Activated CD4-positive, alpha-beta memory T cell treated with anti-CD3 and anti-CD28 coated beads, Interleukin-2, amount 10 ng/mL, durations not matched to agents 7 days and 5 days (primary cell): ENCODE measurements at regions not wholly inside any gene's neighbourhood (a gene's known extent, or its start where the extent isn't known, plus 50 kb on each side); places are given as distances from the start of the nearest gene placed in this dataset.

Experiments used
- CTCF ChIA-PET: fragments of 350-600 bp; sonication (Branson Sonifier 250); formaldehyde crosslinking; loops from one replicate; lab custom pipeline; 2021; ENCODE audit warnings: antibody characterized with exemption, inconsistent platforms; lab: Charles Lee
- POLR2A ChIA-PET: fragments of 350-600 bp; sonication (Branson Sonifier 250); formaldehyde crosslinking; loops from one replicate; lab custom pipeline; 2021; ENCODE audit warnings: antibody characterized with exemption; lab: Charles Lee
- DNase-seq: peaks from one replicate; pipeline ENCODE4 v3.0.0-alpha.2; 2020
- H3K27ac Mint-ChIP-seq: one replicate; pipeline ENCODE4 v1.8.0; 2021; ENCODE audit warnings: mild to moderate bottlenecking, mixed read lengths
- H3K27me3 Mint-ChIP-seq: one replicate; pipeline ENCODE4 v1.8.0; 2021; ENCODE audit warnings: mixed read lengths
- H3K36me3 Mint-ChIP-seq: one replicate; pipeline ENCODE4 v1.8.0; 2021; ENCODE audit warnings: low read depth, mixed read lengths
- H3K4me1 Mint-ChIP-seq: one replicate; pipeline ENCODE4 v1.8.0; 2021; ENCODE audit warnings: mixed read lengths
- H3K4me3 Mint-ChIP-seq: one replicate; pipeline ENCODE4 v1.8.0; 2021; ENCODE audit warnings: mild to moderate bottlenecking, mixed read lengths
- H3K9me3 Mint-ChIP-seq: one replicate; pipeline ENCODE4 v1.8.0; 2021; ENCODE audit warnings: mixed read lengths

GRCh38 chr5:39503155-39503554 lies 78.4 kb upstream of the DAB2 start:
- POLR2A ChIA-PET = no interaction called here
- no peak for DNase-seq
- Mint-ChIP-seq H3K27me3 (peaks cover 7% of the 10 kb centered on the region), H3K4me3 (no peak overlapping the region), H3K4me1 (no peaks in the 10 kb centered on the region), H3K27ac (no peak overlapping the region), H3K9me3 (no peaks in the 10 kb centered on the region), H3K36me3 (no peaks in the 10 kb centered on the region)
- CTCF ChIA-PET = no interaction called here

DNA sequence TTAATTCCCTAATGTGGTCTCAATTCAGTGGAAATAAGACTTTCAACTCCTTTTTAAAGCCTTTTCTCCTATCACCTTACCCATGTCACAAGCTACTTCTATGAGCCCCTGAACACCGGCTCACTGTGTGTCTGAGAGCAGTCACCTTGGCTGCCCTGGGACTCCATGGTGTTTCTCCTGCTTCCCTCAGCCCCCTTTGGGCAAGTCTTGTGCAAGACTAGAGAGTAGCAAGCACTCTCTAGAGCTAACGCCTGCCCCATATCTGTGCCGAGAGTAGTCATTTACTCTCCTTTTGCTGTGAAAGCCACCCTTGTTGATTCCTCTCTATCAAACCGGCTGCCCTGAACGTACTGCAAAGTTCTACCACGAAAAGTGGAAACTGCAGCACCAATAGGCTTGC lies 77.9 kb upstream of the DAB2 start:
- no peaks in the 10 kb centered on the region for H3K4me1 Mint-ChIP-seq
- H3K27ac Mint-ChIP-seq = no peak overlapping the region
- ChIA-PET CTCF (no interaction called here), POLR2A (no interaction called here)
- no peak for DNase-seq
- no peaks in the 10 kb centered on the region for H3K36me3 Mint-ChIP-seq
- no peak overlapping the region for H3K4me3 Mint-ChIP-seq
- H3K9me3 Mint-ChIP-seq = no peaks in the 10 kb centered on the region
- peaks cover 7% of the 10 kb centered on the region for H3K27me3 Mint-ChIP-seq

DNA sequence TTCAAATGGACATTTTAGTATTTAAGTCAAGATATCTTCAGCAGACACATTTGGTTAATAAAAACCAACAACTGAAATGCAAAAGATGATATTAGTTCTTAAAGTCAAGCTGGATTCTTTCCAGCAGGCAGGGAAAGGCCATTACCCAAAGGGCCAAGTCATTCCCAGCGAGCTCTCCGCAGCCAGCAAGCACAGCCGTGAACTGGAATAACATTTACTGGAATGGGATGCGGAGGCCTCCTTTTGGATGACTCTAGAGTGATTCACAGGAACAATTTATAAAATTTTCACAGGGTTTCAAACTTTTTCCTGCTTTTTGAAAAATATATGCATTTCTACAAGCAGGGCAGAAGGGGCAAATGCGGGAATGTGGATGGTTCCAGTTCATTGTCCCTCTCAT lies 76.6 kb upstream of the DAB2 start:
- CTCF ChIA-PET = no interaction called here
- DNase-seq = no peak
- peaks cover 7% of the 10 kb centered on the region for H3K27me3 Mint-ChIP-seq
- H3K9me3 Mint-ChIP-seq = no peaks in the 10 kb centered on the region
- no peak overlapping the region for H3K27ac Mint-ChIP-seq
- H3K4me3 Mint-ChIP-seq = no peak overlapping the region
- POLR2A ChIA-PET = no interaction called here
- no peaks in the 10 kb centered on the region for H3K4me1 Mint-ChIP-seq
- no peaks in the 10 kb centered on the region for H3K36me3 Mint-ChIP-seq

DNA sequence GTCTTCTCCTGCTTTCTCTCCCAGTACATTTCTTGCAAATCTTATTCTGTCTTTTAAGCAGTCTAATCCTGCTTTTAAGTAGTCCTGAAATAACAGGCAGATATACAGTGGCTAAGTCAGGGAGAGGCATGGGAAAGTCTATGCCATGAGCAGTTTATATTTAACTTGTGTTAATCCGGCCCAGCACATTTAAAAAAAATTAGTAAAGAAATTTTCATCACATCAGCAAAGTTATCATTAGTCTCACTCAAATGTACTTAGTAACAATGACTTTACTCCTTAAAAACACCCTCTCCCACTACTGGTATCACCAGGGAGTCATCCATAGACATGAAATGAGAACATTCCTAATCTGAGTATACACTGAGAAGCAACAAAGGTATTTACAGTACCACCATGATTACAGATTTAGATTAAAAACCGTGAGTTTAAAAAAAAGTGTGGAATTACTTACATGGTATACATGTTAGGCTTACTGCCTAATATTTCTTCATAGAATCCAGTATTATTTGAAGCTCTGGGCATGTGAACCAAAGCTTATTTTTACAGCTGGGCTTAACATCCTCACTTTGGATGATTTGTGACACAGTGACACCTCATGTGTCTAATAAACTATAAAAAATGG lies 75.9 kb upstream of the DAB2 start:
- Mint-ChIP-seq H3K9me3 (no peaks in the 10 kb centered on the region), H3K27ac (no peak overlapping the region), H3K36me3 (no peaks in the 10 kb centered on the region), H3K27me3 (peaks cover 7% of the 10 kb centered on the region), H3K4me3 (no peak overlapping the region), H3K4me1 (no peaks in the 10 kb centered on the region)
- POLR2A ChIA-PET = no interaction called here
- CTCF ChIA-PET = no interaction called here
- DNase-seq = no peak

- POLR2A ChIA-PET = no interaction called here
- CTCF ChIA-PET = no interaction called here
- Mint-ChIP-seq H3K27ac (no peak overlapping the region), H3K27me3 (peaks cover 5% of the 10 kb centered on the region), H3K9me3 (no peaks in the 10 kb centered on the region), H3K4me3 (no peak overlapping the region), H3K36me3 (no peaks in the 10 kb centered on the region), H3K4me1 (no peaks in the 10 kb centered on the region)
- no peak for DNase-seq
These were observed 73.6 kb upstream of the DAB2 start for GRCh38 chr5:39498278-39498952.

DNA sequence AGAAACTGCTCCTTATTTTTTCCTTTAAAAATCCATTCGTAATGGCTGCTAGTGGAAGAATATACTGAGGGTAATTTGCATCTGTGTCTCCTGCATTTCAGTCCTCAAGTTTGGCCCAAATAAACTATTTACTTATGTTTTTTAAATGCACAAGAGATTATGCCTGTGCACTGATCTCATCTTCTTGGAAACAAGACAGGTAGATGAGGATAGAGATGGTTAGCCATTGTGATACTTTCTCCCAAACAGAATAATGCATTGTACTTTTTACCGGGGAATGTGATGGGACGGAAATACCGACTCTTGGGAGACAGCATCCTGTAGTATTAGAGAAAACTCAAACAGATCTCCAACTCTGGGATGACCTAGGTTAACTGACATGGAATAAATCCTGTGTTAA lies 72.5 kb upstream of the DAB2 start:
- POLR2A ChIA-PET = no interaction called here
- CTCF ChIA-PET = no interaction called here

DNA sequence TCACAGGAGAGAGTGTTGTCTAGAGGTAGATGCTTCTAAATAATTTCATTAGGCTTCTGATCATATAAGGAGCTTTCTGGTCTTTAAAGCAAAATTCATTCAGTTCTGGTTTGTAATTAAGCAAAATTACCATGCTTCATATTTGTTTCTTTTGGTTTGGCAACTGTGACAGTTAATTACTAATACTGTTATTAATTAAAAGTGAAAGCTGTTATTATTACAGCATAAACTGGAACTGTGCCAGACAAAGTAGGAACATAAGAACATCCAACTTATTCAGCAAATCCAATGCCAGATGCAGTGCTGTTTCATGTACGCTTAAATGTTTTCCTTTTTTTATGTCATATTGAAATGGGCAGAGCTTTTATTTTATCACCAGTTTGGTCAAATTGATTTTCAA lies 70.4 kb upstream of the DAB2 start:
- no peak overlapping the region for H3K27ac Mint-ChIP-seq

More for the DNA sequence above, 72.5 kb upstream of the DAB2 start:
- no peak for DNase-seq
- Mint-ChIP-seq H3K4me3 (no peak overlapping the region), H3K27me3 (peaks cover 5% of the 10 kb centered on the region), H3K27ac (no peak overlapping the region), H3K4me1 (no peaks in the 10 kb centered on the region), H3K36me3 (no peaks in the 10 kb centered on the region), H3K9me3 (no peaks in the 10 kb centered on the region)

DNA sequence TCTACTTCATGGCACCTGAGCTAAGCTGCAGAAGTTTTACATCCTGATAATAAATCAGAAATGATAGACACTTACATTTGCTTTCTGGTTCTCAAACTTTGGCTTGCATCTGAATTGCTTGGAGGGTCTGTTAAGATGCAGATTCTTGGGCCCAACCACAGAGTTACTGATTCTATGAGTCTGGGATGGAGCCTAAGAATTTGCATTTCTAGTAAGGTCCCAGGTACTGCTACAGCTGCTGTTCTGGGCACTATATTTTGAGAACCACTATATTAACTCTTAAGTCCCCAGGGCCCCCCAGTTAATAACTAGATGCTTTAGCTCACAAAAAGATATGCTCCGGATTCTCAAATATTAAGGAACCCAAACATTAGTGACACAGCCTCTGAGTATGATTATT lies 69.8 kb upstream of the DAB2 start:
- no peak overlapping the region for H3K27ac Mint-ChIP-seq
- H3K4me1 Mint-ChIP-seq = no peaks in the 10 kb centered on the region
- H3K27me3 Mint-ChIP-seq = peaks cover 5% of the 10 kb centered on the region
- CTCF ChIA-PET = interaction anchor here (0.8 kb wide), 1 partner anchor 53 kb away, joined by 3 read pairs; no protein-coding TSS in a partner anchor
- no peak for DNase-seq
- peaks cover 3% of the 10 kb centered on the region for H3K9me3 Mint-ChIP-seq
- POLR2A ChIA-PET = interaction anchor here (1.0 kb wide), 1 partner anchor 756 kb away, joined by 4 read pairs; no protein-coding TSS in a partner anchor
- H3K36me3 Mint-ChIP-seq = no peaks in the 10 kb centered on the region
- no peak overlapping the region for H3K4me3 Mint-ChIP-seq

More for the DNA sequence above, 70.4 kb upstream of the DAB2 start:
- H3K9me3 Mint-ChIP-seq = no peaks in the 10 kb centered on the region
- peaks cover 5% of the 10 kb centered on the region for H3K27me3 Mint-ChIP-seq
- POLR2A ChIA-PET = interaction anchor here (1.0 kb wide), 1 partner anchor 756 kb away, joined by 4 read pairs; no protein-coding TSS in a partner anchor
- DNase-seq = no peak
- H3K4me1 Mint-ChIP-seq = no peaks in the 10 kb centered on the region
- CTCF ChIA-PET = interaction anchor here (0.8 kb wide), 1 partner anchor 52 kb away, joined by 3 read pairs; no protein-coding TSS in a partner anchor
- no peaks in the 10 kb centered on the region for H3K36me3 Mint-ChIP-seq
- H3K4me3 Mint-ChIP-seq = no peak overlapping the region

DNA sequence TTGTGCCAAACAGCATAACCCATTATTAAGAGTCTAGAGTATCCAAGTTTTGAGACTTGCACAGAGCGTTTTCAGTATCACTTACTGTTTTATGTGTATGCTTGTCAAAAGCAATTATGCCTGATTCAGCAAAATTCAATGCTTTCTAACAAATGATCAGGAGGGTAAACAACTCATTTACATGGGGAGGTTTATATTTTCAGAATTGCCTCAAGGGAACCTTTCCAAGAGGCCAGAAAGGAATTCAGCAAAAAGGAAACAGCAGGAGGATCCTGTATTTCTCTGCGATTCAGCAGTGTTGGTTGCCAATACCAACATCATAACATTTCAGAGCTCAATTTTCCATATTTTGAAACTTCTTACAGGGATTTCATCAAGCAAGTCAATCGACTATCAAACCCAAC lies 69.3 kb upstream of the DAB2 start:
- Mint-ChIP-seq H3K36me3 (no peaks in the 10 kb centered on the region), H3K9me3 (peaks cover 3% of the 10 kb centered on the region), H3K4me3 (no peak overlapping the region), H3K27ac (no peak overlapping the region), H3K27me3 (peaks cover 5% of the 10 kb centered on the region), H3K4me1 (no peaks in the 10 kb centered on the region)
- no peak for DNase-seq
- ChIA-PET POLR2A (interaction anchor here (1.0 kb wide), 1 partner anchor 755 kb away, joined by 4 read pairs; no protein-coding TSS in a partner anchor), CTCF (no interaction called here)

- Mint-ChIP-seq H3K4me1 (no peaks in the 10 kb centered on the region), H3K9me3 (peaks cover 3% of the 10 kb centered on the region), H3K27me3 (peaks cover 4% of the 10 kb centered on the region), H3K4me3 (no peak overlapping the region), H3K27ac (no peak overlapping the region), H3K36me3 (no peaks in the 10 kb centered on the region)
- DNase-seq = no peak
- ChIA-PET CTCF (no interaction called here), POLR2A (no interaction called here)
These were observed 66.4 kb upstream of the DAB2 start for GRCh38 chr5:39491210-39491609.

GRCh38 chr5:39489263-39489662 lies 64.5 kb upstream of the DAB2 start:
- no peak overlapping the region for H3K4me3 Mint-ChIP-seq
- CTCF ChIA-PET = interaction anchor here (1.4 kb wide), 1 partner anchor 113 kb away, joined by 5 read pairs; no protein-coding TSS in a partner anchor
- no peak for DNase-seq
- H3K4me1 Mint-ChIP-seq = no peaks in the 10 kb centered on the region
- H3K36me3 Mint-ChIP-seq = no peaks in the 10 kb centered on the region
- POLR2A ChIA-PET = no interaction called here
- no peak overlapping the region for H3K27ac Mint-ChIP-seq
- peaks cover 3% of the 10 kb centered on the region for H3K9me3 Mint-ChIP-seq
- peaks cover 5% of the 10 kb centered on the region for H3K27me3 Mint-ChIP-seq

DNA sequence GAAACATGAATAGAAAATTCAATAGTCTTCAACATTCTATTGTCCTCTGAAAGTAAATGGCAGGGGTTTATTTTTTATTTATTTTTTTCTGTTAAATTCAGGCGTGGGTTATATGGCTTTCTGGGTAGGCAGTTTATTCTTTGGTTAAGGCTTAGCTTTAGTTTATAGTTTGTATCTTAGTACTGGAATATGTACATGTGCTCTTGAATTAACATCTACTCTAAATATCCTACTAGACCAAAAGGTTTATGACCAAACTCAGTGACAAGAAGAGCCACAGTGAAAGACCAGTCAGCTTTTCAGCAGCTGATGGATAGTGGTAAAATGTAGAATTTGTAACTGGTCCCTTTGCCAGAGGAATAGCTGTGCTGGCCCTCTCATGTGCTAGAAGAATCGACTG lies 62.0 kb upstream of the DAB2 start:
- Mint-ChIP-seq H3K9me3 (peaks cover 3% of the 10 kb centered on the region), H3K4me3 (no peak overlapping the region), H3K4me1 (no peaks in the 10 kb centered on the region), H3K27ac (no peak overlapping the region), H3K36me3 (no peaks in the 10 kb centered on the region), H3K27me3 (peaks cover 6% of the 10 kb centered on the region)
- ChIA-PET POLR2A (no interaction called here), CTCF (no interaction called here)
- DNase-seq = no peak

GRCh38 chr5:39486361-39486760 lies 61.6 kb upstream of the DAB2 start:
- CTCF ChIA-PET = interaction anchor here (0.7 kb wide), 1 partner anchor 222 kb away, joined by 3 read pairs; no protein-coding TSS in a partner anchor
- POLR2A ChIA-PET = no interaction called here
- Mint-ChIP-seq H3K27me3 (peaks cover 6% of the 10 kb centered on the region), H3K36me3 (no peaks in the 10 kb centered on the region), H3K27ac (no peak overlapping the region), H3K4me3 (no peak overlapping the region), H3K9me3 (peaks cover 3% of the 10 kb centered on the region), H3K4me1 (no peaks in the 10 kb centered on the region)
- DNase-seq = no peak
